T-cell (primary cell): ENCODE measurements at regions not wholly inside any gene's neighbourhood (a gene's known extent, or its start where the extent isn't known, plus 50 kb on each side); places are given as distances from the start of the nearest gene placed in this dataset.

ENCODE experiments used
- ATAC-seq, 4 experiments: fragments of 200-7000 bp in 3 of 4; fragments of 150-1000 bp in 1 of 4; cut with Tn5 transposase; replicated peaks in 1 of 4; 1 replicate in 3 of 4; 2 replicates in 1 of 4; pipeline ENCODE4 v1.10.0; 2021; ENCODE audit warnings: moderate library complexity in 3 of 4, mild to moderate bottlenecking in 2 of 4, moderate number of reproducible peaks in 1 of 4
- CTCF ChIA-PET, 2 donors: fragments of 300-600 bp; sonication (Branson Sonifier 250); formaldehyde crosslinking; loops; one replicate each; lab custom pipeline; 2022; ENCODE audit warnings: antibody characterized with exemption in 2 of 2; lab: Charles Lee
- POLR2A ChIA-PET, 2 donors: fragments of 300-600 bp; sonication (Branson Sonifier 250); formaldehyde crosslinking; loops; one replicate each; lab custom pipeline; 2022; ENCODE audit warnings: antibody characterized with exemption in 2 of 2; lab: Charles Lee
- DNase-seq, 35 experiments: peaks; one replicate each; pipeline versions ENCODE4 v3.0.0 to v3.0.0-alpha.2; 2013 to 2023
- H3K27ac ChIP-seq: one replicate; pipeline ENCODE4 v1.5.1; 2013; ENCODE audit warnings: low read length
- H3K27me3 ChIP-seq, 2 experiments: replicated peaks in 1 of 2; 1 replicate in 1 of 2; 2 replicates in 1 of 2; pipeline versions ENCODE4 v1.6.1 to v1.7.0; 2013; ENCODE audit warnings: low read length in 1 of 2, mixed read lengths in 1 of 2; ENCODE audit not compliant: control insufficient read depth in 2 of 2, insufficient read depth in 2 of 2; ENCODE audit errors: extremely low read depth in 1 of 2
- H3K36me3 ChIP-seq, 2 donors: 1 replicate in 1 of 2; 2 replicates in 1 of 2; pipeline versions ENCODE4 v1.6.1 to v1.7.0; 2013; ENCODE audit warnings: low read length in 1 of 2; ENCODE audit not compliant: control insufficient read depth in 2 of 2, insufficient read depth in 1 of 2; ENCODE audit errors: extremely low read depth in 1 of 2
- H3K4me1 ChIP-seq, 2 experiments: 1 replicate in 1 of 2; 2 replicates in 1 of 2; pipeline versions ENCODE4 v1.6.1 to v1.7.0; 2013; ENCODE audit warnings: low read length in 2 of 2, mixed read lengths in 1 of 2; ENCODE audit not compliant: insufficient read depth in 2 of 2, control insufficient read depth in 1 of 2; ENCODE audit errors: extremely low read depth in 1 of 2
- H3K4me3 ChIP-seq, 2 donors: 1 replicate in 1 of 2; 2 replicates in 1 of 2; pipeline versions ENCODE4 v1.5.1 to v1.7.0; 2013; ENCODE audit warnings: mild to moderate bottlenecking in 2 of 2, low read length in 1 of 2, moderate library complexity in 1 of 2; ENCODE audit not compliant: control insufficient read depth in 1 of 2; ENCODE audit errors: extremely low read depth in 1 of 2
- H3K9me3 ChIP-seq: 2 replicates; pipeline ENCODE4 v1.7.0; 2013
- H3K27ac Mint-ChIP-seq, 2 donors: one replicate each; pipeline ENCODE4 v1.8.0; 2020 to 2021; ENCODE audit warnings: mild to moderate bottlenecking in 2 of 2, mixed read lengths in 2 of 2
- H3K27me3 Mint-ChIP-seq, 2 donors: one replicate each; pipeline ENCODE4 v1.8.0; 2021 to 2022; ENCODE audit warnings: mixed read lengths in 2 of 2
- H3K36me3 Mint-ChIP-seq: one replicate; pipeline ENCODE4 v1.8.0; 2021; ENCODE audit warnings: mixed read lengths
- H3K4me1 Mint-ChIP-seq, 3 donors: one replicate each; pipeline ENCODE4 v1.8.0; 2020 to 2022; ENCODE audit warnings: mixed read lengths in 3 of 3, mild to moderate bottlenecking in 1 of 3
- H3K4me3 Mint-ChIP-seq, 3 donors: one replicate each; pipeline ENCODE4 v1.8.0; 2020 to 2022; ENCODE audit warnings: mild to moderate bottlenecking in 3 of 3, mixed read lengths in 3 of 3, moderate library complexity in 3 of 3
- H3K9me3 Mint-ChIP-seq, 3 donors: one replicate each; pipeline ENCODE4 v1.8.0; 2020 to 2022; ENCODE audit warnings: mixed read lengths in 3 of 3
- WGBS: methylation state at CpG from one replicate; pipeline ENCODE4 v1.1.5; 2013; ENCODE audit warnings: missing lambda C conversion rate; ENCODE audit not compliant: insufficient coverage; 5-methylcytosine and 5-hydroxymethylcytosine counted together

DNA sequence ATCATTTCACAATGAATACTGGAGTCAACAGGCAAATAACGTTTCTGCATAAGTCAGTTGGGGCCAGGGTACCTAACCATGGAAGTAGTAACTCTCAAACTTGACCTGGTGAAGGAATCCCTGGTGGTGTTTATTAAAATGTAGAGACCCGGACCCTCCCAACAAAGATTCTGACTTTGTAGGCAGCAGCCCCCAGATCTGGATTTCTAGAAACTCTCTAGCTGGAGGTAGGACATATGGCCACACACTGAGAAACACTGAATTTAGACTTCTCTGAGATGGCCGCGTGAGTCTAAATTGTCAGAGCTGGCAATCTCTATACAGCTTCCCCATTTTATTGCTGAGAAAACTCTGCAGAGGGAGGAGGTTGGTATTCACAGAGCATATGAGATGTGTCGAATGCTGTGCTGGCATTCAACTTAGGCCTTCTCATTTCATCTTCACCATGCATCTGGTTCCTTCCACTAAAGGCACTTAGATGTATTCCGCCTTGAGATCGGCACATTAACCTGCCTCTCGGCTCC, 278.1 kb downstream of the CYRIA start:
- Histone ChIP-seq H3K27ac (no peak overlapping the region), H3K36me3 (no peaks in the 10 kb centered on the region), H3K9me3 (no peaks in the 10 kb centered on the region), H3K4me3 (no peak overlapping the region), H3K4me1 (no peaks in the 10 kb centered on the region), H3K27me3 (peaks cover 0 to 5% of the 10 kb centered on the region in 2 experiments)
- Mint-ChIP-seq H3K4me1 (no peaks in the 10 kb centered on the region), H3K27me3 (peaks cover 0 to 4% of the 10 kb centered on the region in 2 donors), H3K4me3 (no peak overlapping the region), H3K27ac (no peak overlapping the region), H3K9me3 (peaks cover 0 to 4% (median 3%) of the 10 kb centered on the region in 3 donors), H3K36me3 (no peaks in the 10 kb centered on the region)
- ChIA-PET POLR2A (no interaction called here), CTCF (no interaction called here)
- WGBS, result 100% methylated on average over 2 of the region's 8 CpGs
- no peak for ATAC-seq
- DNase-seq, result no peak

DNA sequence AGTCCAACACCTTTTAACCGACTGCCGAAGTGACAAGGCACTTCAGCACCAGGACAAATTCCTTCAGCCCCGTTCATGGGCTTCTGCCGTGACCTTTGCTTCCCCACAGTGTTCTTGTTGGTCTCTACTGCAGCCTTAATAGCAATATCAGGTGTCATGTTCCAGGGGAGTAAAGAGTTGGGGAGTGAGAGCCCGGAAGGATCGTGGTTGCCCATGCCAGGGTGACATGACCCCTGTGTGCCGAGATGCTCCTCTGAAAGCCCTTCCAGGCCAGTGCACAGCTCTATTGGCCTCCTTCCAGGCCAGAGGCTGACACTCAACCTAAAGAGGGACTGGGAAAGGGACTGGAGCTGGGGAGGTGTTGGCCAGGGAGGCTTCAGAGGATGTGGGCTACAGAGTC, 279.2 kb downstream of the CYRIA start:
- H3K27me3 Mint-ChIP-seq, result peaks cover 0 to 4% of the 10 kb centered on the region in 2 donors
- ChIA-PET CTCF (no interaction called here), POLR2A (no interaction called here)
- H3K4me3 ChIP-seq, result no peak overlapping the region
- WGBS, result 84% methylated on average over 7 of the region's 7 CpGs
- H3K4me1 Mint-ChIP-seq, result no peaks in the 10 kb centered on the region
- no peaks in the 10 kb centered on the region for H3K4me1 ChIP-seq
- no peak overlapping the region for H3K4me3 Mint-ChIP-seq
- no peak overlapping the region for H3K27ac Mint-ChIP-seq
- no peaks in the 10 kb centered on the region for H3K9me3 ChIP-seq
- ATAC-seq, result no peak
- peaks cover 0 to 5% of the 10 kb centered on the region in 2 experiments for H3K27me3 ChIP-seq
- H3K36me3 ChIP-seq, result no peaks in the 10 kb centered on the region
- no peaks in the 10 kb centered on the region for H3K9me3 Mint-ChIP-seq
- H3K27ac ChIP-seq, result no peak overlapping the region
- DNase-seq, result no peak
- H3K36me3 Mint-ChIP-seq, result no peaks in the 10 kb centered on the region

DNA sequence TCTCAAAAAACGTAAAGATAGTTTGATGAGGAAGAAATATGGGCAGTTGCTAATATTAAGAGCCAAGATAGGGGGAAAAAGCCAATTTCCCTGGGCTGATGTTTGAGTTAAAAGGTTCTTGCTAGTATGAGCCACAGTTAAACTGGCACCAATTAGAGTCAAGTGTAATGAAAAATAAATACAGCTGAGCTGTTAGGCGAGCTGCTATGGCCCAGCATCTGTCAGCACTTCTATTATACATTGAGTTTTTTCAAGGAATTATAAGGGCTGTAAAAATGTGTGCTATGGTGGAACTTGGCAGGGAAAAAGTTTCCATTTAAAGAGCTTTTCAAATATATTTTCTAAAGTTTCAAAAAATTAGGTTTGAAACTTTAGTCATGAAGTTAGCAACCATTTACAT, 279.6 kb downstream of the CYRIA start:
- Mint-ChIP-seq H3K4me1 (no peaks in the 10 kb centered on the region), H3K4me3 (no peak overlapping the region), H3K27me3 (peaks cover 0 to 4% of the 10 kb centered on the region in 2 donors), H3K36me3 (no peaks in the 10 kb centered on the region), H3K27ac (no peak overlapping the region), H3K9me3 (no peaks in the 10 kb centered on the region)
- H3K27ac ChIP-seq, result no peak overlapping the region
- no peak for DNase-seq
- POLR2A ChIA-PET, result no interaction called here
- no peak overlapping the region for H3K4me3 ChIP-seq
- H3K4me1 ChIP-seq, result no peaks in the 10 kb centered on the region
- CTCF ChIA-PET, result no interaction called here
- WGBS, result 70% methylated on average over 1 of the region's 2 CpGs
- H3K36me3 ChIP-seq, result no peaks in the 10 kb centered on the region
- H3K27me3 ChIP-seq, result peaks cover 0 to 5% of the 10 kb centered on the region in 2 experiments
- H3K9me3 ChIP-seq, result no peaks in the 10 kb centered on the region
- no peak for ATAC-seq

DNA sequence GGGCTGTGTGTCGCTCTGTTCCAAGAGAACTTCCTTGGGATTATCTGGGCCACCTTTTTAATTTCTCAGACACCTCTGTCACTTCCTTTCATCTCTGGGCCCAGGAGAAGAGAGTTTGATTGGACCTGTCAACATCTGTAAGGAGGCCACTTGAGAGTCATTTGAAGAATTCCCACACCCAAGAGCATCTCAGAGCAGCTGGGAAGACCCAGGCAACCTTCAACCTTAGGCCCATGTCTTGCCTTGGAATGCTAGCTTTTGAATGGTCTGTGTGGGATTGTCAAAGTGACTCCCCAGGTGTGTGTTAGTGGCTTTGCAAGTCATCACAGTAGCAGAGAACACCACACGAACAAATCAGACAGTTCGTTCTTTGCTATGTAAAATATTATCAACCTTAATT, 280.3 kb downstream of the CYRIA start:
- ChIA-PET POLR2A (no interaction called here), CTCF (no interaction called here)
- no peaks in the 10 kb centered on the region for H3K9me3 ChIP-seq
- Mint-ChIP-seq H3K4me3 (no peak overlapping the region), H3K27me3 (peaks cover 0 to 4% of the 10 kb centered on the region in 2 donors), H3K9me3 (no peaks in the 10 kb centered on the region), H3K27ac (no peak overlapping the region), H3K4me1 (no peaks in the 10 kb centered on the region), H3K36me3 (no peaks in the 10 kb centered on the region)
- H3K4me1 ChIP-seq, result no peaks in the 10 kb centered on the region
- no CpG with 5 or more reads among the region's 3 CpGs for WGBS
- no peak for DNase-seq
- no peak overlapping the region for H3K4me3 ChIP-seq
- H3K27ac ChIP-seq, result no peak overlapping the region
- peaks cover 0 to 5% of the 10 kb centered on the region in 2 experiments for H3K27me3 ChIP-seq
- ATAC-seq, result no peak
- no peaks in the 10 kb centered on the region for H3K36me3 ChIP-seq

DNA sequence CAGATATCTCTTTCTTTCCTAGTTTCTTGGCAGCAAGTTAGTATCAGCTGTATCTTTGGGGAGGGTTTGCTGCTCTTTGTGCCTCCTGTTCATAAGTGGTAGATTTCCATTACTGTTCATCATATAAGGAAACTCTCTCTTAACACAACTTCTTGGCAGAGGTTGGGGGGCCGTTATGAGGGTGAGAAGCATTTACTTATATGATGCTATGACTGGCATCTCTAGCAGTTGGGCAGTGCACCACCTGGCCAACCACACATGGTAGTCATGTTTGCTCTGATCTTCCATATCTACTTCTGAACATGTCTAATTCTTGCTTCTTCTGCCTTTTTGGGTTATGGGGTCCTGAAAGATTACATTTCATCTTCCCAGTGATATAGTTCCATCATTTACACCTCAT, 282.2 kb downstream of the CYRIA start:
- no peaks in the 10 kb centered on the region for H3K4me1 Mint-ChIP-seq
- peaks cover 0 to under 1% (median 0%) of the 10 kb centered on the region in 3 donors for H3K9me3 Mint-ChIP-seq
- no peaks in the 10 kb centered on the region for H3K36me3 Mint-ChIP-seq
- DNase-seq (no peak), ATAC-seq (no peak)
- no peak overlapping the region for H3K27ac ChIP-seq
- no peak overlapping the region for H3K4me3 Mint-ChIP-seq
- no peak overlapping the region for H3K27ac Mint-ChIP-seq
- CTCF ChIA-PET, result no interaction called here
- no peaks in the 10 kb centered on the region for H3K4me1 ChIP-seq
- no peak overlapping the region for H3K4me3 ChIP-seq
- H3K36me3 ChIP-seq, result no peaks in the 10 kb centered on the region
- no CpG with 5 or more reads among the region's 1 CpG for WGBS
- H3K27me3 ChIP-seq, result peaks cover 0 to 5% of the 10 kb centered on the region in 2 experiments
- POLR2A ChIA-PET, result no interaction called here
- H3K9me3 ChIP-seq, result no peaks in the 10 kb centered on the region
- peaks cover 0 to 4% of the 10 kb centered on the region in 2 donors for H3K27me3 Mint-ChIP-seq

DNA sequence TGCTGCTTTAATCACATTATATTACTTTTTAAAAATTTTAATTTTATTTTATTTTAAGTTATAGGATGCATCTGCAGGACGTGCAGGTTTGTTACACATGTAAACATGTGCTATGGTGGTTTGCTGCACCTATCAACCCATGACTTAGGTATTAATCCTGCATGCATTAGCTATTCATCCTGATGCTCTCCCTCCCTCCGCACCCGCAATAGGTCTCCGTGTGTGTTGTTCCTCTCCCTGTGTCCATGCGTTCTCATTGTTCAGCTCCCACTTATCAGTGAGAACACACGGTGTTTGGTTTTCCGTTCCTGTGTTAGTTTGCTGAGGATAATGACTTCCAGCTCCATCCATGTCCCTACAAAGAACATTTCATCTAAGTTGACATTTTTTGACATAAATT, 283.2 kb downstream of the CYRIA start:
- ATAC-seq, result no peak
- Histone ChIP-seq H3K4me3 (no peak overlapping the region), H3K27ac (no peak overlapping the region), H3K36me3 (no peaks in the 10 kb centered on the region), H3K4me1 (no peaks in the 10 kb centered on the region), H3K27me3 (peaks cover 0 to 5% of the 10 kb centered on the region in 2 experiments), H3K9me3 (no peaks in the 10 kb centered on the region)
- Mint-ChIP-seq H3K27ac (no peak overlapping the region), H3K36me3 (no peaks in the 10 kb centered on the region), H3K4me1 (no peaks in the 10 kb centered on the region), H3K27me3 (peaks cover 0 to 3% of the 10 kb centered on the region in 2 donors), H3K4me3 (no peak overlapping the region), H3K9me3 (peaks cover 0 to 4% (median 0%) of the 10 kb centered on the region in 3 donors)
- CTCF ChIA-PET, result no interaction called here
- POLR2A ChIA-PET, result no interaction called here
- WGBS, result 100% methylated on average over 1 of the region's 7 CpGs
- no peak for DNase-seq

DNA sequence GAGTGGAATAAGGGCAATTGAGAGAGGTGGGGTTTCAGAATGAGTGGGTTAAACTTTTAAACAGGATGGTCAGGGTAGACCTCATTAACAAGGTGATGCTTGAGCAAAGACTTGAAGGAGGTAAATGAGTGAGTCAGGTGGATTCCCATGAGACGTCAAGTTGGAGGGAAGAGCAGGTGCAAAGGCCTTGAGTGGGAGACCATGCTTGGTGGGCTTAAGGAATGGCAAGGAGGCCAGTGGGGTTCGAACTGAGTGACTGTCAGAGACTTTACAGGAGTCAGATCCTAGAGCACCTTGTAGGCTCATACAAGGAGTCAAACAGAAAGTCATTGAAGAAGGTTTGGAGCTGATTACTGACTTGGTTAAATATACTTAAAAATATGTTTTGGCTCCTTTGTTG, 284.1 kb downstream of the CYRIA start:
- Mint-ChIP-seq H3K27ac (no peak overlapping the region), H3K4me1 (no peaks in the 10 kb centered on the region), H3K9me3 (peaks cover 0 to 4% (median 0%) of the 10 kb centered on the region in 3 donors), H3K27me3 (peaks cover 0 to 3% of the 10 kb centered on the region in 2 donors), H3K36me3 (no peaks in the 10 kb centered on the region), H3K4me3 (no peak overlapping the region)
- DNase-seq (no peak), ATAC-seq (no peak)
- WGBS, result 52% methylated on average over 2 of the region's 2 CpGs
- no peak overlapping the region for H3K4me3 ChIP-seq
- H3K27ac ChIP-seq, result no peak overlapping the region
- peaks cover 0 to 3% of the 10 kb centered on the region in 2 experiments for H3K27me3 ChIP-seq
- no peaks in the 10 kb centered on the region for H3K9me3 ChIP-seq
- no peaks in the 10 kb centered on the region for H3K36me3 ChIP-seq
- H3K4me1 ChIP-seq, result no peaks in the 10 kb centered on the region
- CTCF ChIA-PET, result no interaction called here
- POLR2A ChIA-PET, result no interaction called here
